HG03469 (cell line): ENCODE measurements at regions not wholly inside any gene's neighbourhood (a gene's known extent, or its start where the extent isn't known, plus 50 kb on each side); places are given as distances from the start of the nearest gene placed in this dataset.

Source experiments
- ATAC-seq: cut with Tn5 transposase; IDR thresholded peaks from one replicate; pipeline ENCODE4 v1.9.1; 2021; ENCODE audit warnings: mild to moderate bottlenecking, moderate library complexity, moderate number of reproducible peaks; ENCODE audit not compliant: unreplicated experiment

DNA sequence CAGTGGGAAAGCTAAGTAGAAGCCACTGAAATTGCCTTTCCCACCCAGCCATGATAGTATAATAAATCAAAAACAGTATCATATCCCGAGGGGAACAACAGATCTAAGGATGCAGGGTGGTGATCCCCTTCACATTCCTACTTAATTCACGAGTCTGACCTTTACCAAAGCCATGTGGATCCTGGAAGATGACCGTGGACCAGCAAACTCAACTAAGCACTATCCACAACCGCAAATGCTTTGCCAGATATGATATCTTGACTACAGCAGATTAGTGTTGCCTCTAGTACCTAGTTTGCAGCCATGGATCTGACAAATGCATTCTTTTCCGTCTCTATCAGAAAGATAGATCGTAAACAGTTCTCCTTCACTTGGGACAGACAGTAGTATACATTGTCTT is 67.3 kb upstream of the IL6 start:
- ATAC-seq = no peak

DNA sequence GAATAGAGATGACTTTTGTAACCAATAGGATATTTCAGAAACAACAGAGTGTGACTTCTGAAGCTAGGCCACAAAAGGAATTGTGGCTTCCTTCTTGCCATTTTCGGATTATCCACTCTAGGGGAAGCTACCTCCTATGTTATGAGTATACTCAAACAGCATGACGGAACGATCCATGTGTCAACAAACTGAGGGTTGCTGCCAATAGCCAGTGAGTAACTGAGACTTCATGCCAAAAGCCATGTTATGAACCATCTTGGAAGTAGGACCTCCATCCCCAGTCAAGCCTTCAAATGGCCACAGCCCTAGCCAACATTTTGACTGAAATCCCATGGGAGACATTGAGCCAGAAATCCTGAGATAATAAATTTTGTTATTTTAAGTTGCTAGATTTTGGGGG is 69.0 kb upstream of the IL6 start:
- no peak for ATAC-seq

- ATAC-seq = no peak
Measured at GRCh38 chr7:22657479-22657878, 69.5 kb upstream of the IL6 start.

DNA sequence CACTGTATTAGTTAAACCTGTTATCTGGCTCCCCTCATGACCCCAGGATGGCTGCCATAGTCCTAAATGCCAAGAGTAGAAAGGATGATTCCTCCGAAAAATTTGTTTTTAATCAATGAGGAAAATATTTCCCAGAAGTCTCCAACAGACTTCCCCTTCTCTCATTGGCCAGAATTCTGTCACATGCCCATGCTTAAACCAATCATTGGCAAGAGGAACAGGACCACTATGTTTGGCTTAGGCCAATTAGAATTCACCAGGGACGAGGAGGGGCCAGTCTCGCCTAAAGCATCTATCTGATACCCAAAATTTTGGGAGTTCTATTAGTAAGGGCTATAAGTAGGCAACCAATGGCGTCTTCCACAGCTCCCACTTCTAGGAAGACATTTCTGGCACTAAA is 71.2 kb upstream of the IL6 start:
- no peak for ATAC-seq

DNA sequence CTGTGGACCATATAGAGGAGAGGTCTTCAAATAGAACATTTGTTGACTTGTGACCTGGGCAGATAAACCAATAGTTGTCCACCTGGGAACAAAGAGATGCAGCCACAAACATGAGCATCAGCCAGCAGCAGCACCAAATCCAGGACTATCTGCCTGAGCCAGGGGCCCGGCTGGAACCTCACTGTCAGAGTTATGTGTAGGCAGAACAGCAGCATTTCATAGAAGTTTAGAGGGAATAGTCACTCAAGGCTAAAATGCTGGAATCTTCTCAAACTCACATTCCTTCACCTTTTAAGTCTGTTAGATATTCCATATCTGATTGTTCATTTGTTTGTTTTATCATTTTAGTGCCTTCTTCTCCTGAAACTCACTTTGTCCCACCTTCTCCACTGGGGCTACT is 72.2 kb upstream of the IL6 start:
- no peak for ATAC-seq

GRCh38 chr7:22653951-22654350 is 73.0 kb upstream of the IL6 start:
- no peak for ATAC-seq

- ATAC-seq = no peak
Measured at GRCh38 chr7:22651534-22652243, 75.3 kb upstream of the IL6 start.

DNA sequence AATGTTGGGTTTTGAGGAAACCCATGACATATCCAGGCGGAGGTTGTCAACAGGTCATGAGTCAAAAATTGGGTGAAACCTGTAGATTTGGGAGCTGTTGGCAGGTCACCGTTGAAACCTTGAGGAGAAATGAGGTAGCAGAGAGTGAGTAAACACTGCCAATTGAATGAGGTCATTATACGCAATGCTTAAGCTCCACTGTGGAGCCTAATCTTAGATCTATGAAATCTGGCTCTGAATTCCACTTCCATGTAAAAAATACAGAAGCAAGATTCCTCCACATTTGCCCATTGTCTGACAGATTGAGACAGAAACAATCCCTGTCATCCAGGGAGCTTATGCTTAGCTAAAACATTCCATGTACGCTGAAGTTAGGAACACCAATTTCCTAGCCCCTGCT is 76.0 kb upstream of the IL6 start:
- no peak for ATAC-seq

- ATAC-seq = no peak
Measured at GRCh38 chr7:22649686-22650085, 77.3 kb upstream of the IL6 start.

DNA sequence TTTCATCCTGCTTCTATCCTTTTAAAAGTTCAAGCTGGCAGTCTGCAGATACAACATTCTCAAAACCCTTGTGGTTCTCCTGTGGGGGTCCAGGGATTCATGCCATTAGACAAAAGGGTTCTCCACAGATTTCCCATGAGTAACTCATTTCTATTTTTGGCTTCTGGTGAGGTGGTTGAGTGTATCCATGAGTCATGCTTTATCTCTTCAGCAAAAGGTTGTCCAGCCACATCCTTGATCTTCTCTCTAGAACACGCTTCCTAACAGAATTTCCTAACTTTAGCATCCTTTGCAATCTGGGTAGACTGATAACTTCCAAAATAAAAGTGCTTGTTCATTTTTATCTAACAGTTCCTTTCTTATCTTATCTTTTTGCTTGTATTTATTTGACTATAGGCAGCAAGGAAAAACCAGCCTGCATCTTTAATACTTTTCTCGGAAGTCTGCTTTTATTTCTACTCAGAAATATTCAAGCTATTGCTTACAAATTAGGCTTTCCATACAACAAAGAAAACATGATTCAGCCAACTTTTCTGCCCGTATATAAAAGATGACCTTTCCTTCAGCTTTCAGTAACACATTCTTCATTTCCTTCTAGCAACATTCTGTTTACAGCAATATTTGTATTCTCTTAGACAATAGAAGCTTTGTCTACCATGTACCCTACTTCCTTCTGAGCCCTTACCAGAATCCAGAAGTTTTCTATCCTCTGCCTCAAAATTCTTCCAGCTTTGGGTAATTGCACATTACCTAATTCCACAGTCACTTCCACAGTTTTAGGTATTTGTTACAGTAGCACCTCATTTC is 79.3 kb upstream of the IL6 start:
- ATAC-seq = no peak

- no peak for ATAC-seq
Measured at GRCh38 chr7:22645418-22646181, 81.4 kb upstream of the IL6 start.

GRCh38 chr7:22642454-22642853 is 84.5 kb upstream of the IL6 start:
- ATAC-seq = no peak

GRCh38 chr7:22640269-22640668 is 86.7 kb upstream of the IL6 start:
- ATAC-seq = peak; percentile 94

- ATAC-seq = no peak
Measured at GRCh38 chr7:22639396-22639795, 87.6 kb upstream of the IL6 start.

DNA sequence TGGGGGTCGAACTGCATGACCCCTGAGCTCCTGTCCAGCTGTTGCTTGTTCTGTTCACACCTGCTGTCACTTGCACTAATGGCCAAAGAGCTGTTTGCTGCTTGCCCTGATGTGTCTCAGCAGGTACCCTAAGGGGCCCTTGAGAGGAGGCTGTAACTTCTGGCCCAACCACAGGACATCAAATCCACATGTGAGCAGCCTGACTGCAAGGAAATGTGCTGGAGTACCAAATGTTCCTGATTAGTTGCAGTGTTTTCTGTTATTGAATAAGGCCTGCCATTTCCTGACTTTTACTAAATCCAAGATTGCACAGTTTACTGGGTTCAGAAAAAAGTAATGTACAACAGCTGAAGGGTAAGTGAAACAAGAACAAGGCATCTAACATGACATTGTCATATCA is 91.7 kb upstream of the IL6 start:
- no peak for ATAC-seq

DNA sequence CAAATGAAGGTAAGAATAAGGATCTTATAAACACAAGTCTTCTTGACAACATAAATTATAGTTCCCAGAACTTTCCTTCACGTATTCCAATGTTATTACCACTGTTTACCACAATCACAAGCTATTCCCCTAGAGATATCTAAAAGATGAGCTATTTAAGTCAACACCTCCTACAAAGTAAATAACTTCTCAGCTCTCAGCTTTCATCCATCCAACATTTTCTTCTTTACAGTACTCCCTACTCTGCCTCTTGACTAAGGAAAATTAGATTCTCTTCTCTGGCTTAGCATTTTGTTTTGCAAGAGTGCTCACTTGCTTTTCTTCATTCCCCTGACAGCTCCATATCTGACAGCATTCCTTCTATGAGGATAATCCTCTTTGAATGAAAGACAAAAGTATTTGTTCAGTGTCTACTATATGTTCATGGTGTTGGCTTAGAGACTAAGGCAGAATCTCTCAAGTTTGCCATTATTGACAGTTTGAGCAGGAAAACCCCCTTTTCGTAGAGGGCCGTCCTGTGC is 93.0 kb upstream of the IL6 start:
- ATAC-seq = no peak

GRCh38 chr7:22633286-22633953 is 93.6 kb upstream of the IL6 start:
- ATAC-seq = no peak

- no peak for ATAC-seq
Measured at GRCh38 chr7:22632674-22633073, 94.3 kb upstream of the IL6 start.

DNA sequence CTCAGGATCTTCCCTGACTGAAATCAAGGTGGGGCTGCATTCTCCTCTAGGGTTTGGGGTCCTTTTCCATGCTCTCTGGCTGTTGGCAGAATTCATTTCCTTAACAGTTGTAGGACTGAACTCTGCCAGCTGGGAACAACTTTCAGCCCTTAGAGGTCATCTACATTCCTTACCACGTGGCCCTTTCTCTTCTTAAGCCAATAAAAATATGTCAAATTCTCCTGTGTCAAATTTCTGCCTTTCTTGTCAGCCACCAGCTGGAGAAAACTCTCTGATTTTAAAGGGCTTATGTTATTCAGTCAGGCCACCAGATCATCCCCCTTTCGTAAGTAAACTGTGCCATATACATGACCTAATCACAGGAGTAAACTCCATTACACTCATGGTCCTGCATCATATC is 95.3 kb upstream of the IL6 start:
- ATAC-seq = no peak

GRCh38 chr7:22630069-22630468 is 96.9 kb upstream of the IL6 start:
- ATAC-seq = no peak

GRCh38 chr7:22629056-22629455 is 97.9 kb upstream of the IL6 start:
- ATAC-seq = no peak
